HG03469 (cell line): ENCODE measurements at regions not wholly inside any gene's neighbourhood (a gene's known extent, or its start where the extent isn't known, plus 50 kb on each side); places are given as distances from the start of the nearest gene placed in this dataset.

Experiments
- ATAC-seq: cut with Tn5 transposase; IDR thresholded peaks from one replicate; pipeline ENCODE4 v1.9.1; 2021; ENCODE audit warnings: mild to moderate bottlenecking, moderate library complexity, moderate number of reproducible peaks; ENCODE audit not compliant: unreplicated experiment

- ATAC-seq = peak; percentile 17
Observed at GRCh38 chr5:115414406-115415142, 118.1 kb upstream of the CCDC112 start.

DNA sequence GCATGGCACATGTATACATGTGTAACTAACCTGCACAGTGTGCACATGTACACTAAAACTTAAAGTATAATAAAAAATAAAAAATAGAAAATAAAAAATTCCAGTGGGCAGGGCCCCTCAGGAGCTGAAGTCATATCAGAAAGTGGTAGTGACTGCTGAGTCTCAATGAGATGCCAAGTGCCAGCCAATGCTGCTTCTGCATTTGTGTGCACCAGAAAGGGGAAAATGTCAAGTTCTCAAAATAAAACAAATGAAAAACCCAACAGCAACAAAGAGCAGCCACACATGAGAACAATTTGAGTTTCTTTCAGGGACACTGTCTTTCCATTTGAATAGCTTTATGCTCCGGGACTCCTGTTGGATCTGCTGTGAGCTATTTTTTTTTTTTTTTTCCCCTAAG is 117.2 kb upstream of the CCDC112 start:
- ATAC-seq = no peak

DNA sequence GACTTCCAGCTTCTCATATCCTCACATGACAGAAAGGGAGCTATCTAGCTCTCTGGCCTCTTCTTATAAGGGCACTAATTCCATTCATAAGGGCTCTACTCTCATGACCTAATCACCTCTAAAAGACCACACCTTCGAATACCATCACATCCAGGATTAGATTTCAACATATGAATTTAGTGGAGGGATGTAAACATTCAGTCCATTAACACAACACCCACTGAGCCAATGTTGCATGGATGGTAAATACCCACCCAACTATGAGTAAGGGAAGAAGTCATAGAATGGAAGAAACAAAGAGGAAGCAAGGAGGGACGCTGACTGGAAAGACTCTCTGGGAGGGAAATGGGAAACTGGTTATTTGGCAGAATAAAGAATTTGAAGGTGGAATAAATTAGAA is 112.6 kb upstream of the CCDC112 start:
- no peak for ATAC-seq

DNA sequence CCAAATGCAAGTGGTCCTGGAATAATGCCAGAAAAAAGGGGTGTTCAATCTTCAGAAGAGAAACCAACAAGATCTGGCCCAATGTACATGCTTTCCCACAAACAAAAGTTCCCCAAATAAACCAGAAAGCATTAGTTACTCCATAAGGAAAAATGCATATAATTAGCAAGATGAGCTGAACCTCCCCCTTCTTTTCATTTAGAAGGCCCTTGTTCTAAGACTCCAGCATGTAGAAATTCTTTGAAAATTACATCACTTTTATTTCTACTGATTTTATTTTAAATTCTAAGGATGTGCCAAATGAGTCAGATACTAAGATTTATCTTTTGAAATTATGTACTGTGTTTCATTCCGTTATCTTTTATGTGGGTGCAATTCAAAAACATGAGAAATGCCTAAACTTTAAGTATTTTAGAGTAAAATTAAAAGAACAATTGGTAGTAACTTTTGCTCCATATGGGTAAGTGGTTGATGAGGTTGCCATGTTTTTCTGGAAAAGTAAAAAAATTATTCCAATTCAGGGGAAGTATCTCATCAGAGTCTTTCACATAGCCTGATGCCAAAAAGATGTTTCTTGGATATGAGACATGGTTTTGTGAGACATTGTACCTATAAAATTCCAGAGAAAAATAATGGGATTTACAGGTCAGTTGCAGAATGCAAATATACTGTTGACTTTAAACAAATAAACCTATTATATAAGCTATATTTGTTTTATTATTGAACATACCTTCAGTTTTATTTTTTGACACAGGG is 106.5 kb upstream of the CCDC112 start:
- no peak for ATAC-seq

DNA sequence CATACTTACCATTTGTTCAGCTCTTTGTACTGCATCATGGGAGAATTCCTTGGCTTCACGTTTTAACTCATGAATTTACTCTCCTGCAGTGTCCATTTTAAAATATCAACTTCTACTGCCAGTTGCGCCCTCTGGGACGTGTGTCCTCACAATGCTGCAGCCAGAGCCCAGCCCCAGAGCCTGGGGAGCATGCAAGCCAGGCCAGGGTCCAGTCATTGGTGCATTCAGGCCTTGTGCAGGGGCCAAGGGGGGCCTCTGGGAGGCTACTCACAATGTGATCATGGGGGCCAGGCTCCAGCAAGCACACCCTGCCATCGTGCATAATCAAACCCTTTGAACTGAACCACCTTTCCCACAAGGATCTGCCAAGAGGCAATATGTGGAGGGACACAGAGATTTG is 105.6 kb upstream of the CCDC112 start:
- no peak for ATAC-seq

DNA sequence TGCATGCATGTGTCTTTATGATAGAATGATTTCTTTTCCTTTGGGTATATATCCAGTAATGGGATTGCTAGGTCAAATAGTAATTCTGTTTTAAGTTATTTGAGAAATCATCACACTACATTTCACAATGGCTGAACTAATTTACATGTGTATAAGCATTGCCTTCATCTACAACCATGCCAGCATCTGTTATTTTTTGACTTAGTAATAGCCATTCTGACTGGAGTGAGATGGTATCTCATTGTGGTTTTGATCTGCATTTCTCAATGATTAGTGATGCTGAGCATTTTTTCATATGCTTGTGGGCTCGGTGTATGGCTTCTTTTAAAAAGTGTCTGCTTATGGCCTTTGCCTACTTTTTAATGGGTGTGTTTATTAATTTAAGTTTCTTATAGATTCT is 102.3 kb upstream of the CCDC112 start:
- ATAC-seq = no peak

DNA sequence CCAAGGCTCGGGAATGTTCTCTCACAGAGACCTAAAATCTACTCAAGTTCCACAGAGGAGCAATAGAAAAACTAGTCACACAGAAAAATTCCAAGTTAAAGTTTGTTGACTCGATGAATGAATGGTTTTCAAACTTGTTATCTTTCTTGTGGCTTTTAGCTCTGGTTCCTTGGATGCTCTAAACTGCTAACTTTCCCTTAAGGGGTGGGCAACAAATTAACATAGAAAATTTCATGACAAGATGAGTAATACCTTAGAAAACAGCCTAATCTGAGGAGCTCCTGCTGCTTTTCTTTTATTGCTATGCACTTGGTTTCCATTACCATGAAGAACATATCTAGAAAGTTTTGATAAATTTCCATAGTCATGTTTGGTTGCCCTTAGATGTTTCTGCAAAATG is 100.2 kb upstream of the CCDC112 start:
- no peak for ATAC-seq

DNA sequence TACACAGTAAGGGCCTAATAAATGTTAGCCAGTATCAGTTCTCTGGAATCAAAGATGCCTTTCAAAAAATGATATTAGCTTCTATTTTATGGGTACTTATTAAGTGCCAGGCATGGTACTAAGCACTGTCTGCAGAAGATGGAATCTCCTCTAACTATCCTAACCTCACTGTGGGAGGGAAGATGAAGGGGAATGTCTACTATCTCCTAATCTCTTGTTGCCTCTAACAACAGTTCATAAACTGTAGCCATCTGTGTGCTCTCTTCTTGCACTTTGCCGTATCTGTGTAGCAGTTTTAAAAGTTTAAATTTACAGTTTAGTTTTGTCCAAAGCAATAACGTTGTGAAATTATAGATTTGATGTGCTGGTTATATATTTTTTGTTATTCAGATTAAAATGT is 99.6 kb upstream of the CCDC112 start:
- ATAC-seq = no peak

GRCh38 chr5:115394531-115394930 is 98.1 kb upstream of the CCDC112 start:
- no peak for ATAC-seq

GRCh38 chr5:115393239-115393638 is 96.8 kb upstream of the CCDC112 start:
- no peak for ATAC-seq

DNA sequence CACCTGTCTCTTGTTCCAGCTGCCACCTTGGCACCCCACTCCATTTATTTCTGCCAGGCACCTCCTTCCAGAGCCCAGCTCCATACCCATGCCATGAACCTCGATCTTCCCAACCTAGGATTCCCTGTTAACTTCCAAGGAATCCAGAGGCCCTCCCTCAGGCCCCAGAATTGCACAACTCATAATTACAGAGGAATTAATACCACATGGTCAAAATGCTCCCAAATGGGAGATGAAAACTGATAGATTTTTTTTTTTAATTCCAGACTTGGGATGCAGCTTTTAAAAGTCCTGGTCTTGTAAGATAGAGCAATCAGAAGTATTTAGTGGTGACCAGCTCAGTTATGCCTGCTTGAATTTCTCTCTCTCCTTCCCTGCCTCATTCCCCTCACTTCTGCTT is 96.2 kb upstream of the CCDC112 start:
- ATAC-seq = no peak

- no peak for ATAC-seq
Observed at GRCh38 chr5:115391780-115392179, 95.3 kb upstream of the CCDC112 start.

GRCh38 chr5:115389799-115390382 is 93.4 kb upstream of the CCDC112 start:
- ATAC-seq = no peak

GRCh38 chr5:115389034-115389798 is 92.8 kb upstream of the CCDC112 start:
- ATAC-seq = no peak

DNA sequence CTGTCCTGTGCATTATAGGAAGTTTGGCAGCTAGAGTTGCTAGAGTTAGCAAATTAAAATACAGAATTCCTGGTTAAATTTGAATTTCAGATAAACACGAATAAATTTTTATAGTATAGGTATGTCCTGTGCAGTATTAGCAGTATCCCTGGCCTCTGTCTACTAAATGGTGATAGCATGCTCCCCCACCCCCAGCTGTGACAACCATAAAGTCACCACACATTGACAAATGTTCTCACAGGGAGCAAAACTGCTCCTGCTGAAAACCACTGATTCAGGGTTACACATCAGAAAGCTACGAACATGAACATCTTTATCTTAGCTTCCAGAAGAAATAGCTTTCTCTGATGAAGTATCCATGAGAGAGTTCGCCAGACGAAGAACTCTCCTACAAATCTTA is 91.8 kb upstream of the CCDC112 start:
- ATAC-seq = no peak

DNA sequence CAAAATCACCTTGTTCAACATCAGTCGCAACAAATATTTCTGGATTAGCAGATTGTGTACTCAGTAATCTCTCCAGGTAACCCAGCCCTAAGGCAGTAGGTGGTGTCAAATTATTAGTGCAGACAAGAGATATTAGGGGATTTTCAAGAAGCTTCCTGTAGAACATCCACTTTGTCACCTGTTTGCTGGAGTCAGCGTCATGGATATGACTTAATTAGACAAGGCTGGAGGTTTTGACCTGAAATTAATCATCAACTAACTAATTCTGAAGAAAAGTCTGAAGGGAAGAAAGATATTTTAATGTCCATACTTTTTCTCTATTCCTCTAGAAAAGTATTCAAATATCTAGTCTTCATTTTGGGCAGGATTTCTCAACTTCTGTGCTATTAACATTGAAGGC is 91.4 kb upstream of the CCDC112 start:
- ATAC-seq = no peak

- no peak for ATAC-seq
Observed at GRCh38 chr5:115386657-115387056, 90.2 kb upstream of the CCDC112 start.

DNA sequence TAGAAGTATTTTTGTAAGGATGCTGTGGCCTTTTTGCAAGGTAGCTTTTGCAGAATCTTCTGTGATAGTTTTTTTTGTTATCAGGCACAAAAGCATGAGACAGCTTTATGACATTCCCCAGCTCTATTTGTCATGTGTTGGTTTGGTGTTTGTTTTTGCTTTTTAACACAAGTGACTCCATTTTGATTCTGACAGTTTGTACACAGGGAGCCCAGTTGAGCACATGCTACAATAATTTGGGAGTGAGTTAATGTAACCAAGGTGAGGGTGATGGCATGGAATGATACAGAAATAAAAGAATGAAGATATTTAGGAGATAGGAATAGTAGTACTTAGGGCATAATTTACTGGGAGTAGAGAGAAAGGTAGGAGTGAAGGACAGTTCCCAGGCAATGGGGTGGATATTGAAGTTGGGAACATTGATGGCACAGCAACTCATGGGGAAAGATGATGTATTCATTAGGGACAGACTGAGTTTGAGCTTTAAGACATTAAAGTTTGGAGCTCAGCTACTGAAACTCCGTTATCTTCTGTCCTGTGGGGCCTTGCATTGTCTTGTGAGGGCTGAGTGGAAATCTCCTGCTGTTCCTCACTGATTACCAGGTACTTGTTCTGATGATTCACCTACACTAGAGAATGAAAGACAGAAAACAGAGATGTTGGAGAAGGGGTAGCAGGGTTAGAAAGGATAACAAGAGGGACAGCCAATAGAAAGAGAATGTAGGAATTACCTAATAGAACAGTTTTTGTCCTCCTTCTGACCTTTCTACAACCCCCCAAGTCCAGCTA is 88.3 kb upstream of the CCDC112 start:
- ATAC-seq = no peak

DNA sequence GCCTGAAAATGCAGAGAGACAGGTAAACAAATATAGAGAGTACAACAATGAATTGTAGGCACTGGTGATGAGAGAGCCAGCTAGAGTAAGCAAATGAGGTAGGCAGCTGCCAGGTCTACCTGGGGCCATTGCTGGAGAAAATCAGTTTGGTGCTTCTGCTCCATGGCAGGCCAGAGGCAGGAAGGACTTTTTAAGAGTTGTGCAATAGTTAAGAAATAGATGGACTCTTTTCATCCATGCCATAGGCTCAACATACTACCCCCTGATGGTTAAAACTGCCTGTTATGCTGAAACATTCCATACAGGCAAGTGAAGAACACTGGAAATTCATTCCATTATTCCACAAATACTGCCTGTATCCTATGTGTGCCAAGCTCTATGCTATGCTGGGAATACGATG is 86.5 kb upstream of the CCDC112 start:
- no peak for ATAC-seq

GRCh38 chr5:115381911-115382662 is 85.6 kb upstream of the CCDC112 start:
- ATAC-seq = no peak
